HEK293T (cell line): ENCODE measurements at regions not wholly inside any gene's neighbourhood (a gene's known extent, or its start where the extent isn't known, plus 50 kb on each side); places are given as distances from the start of the nearest gene placed in this dataset.

Source experiments
- ARNT ChIP-seq: fragments of 450-650 bp; IDR thresholded peaks from 2 replicates; pipeline ENCODE4 v1.6.1; 2017; ENCODE audit warnings: mild to moderate bottlenecking
- BHLHE40 ChIP-seq: fragments of 450-650 bp; IDR thresholded peaks from 2 replicates; pipeline ENCODE4 v1.6.1; 2016; ENCODE audit warnings: mild to moderate bottlenecking, moderate library complexity, borderline replicate concordance
- CTBP1 ChIP-seq: fragments of 450-650 bp; IDR thresholded peaks from 2 replicates; pipeline ENCODE4 v1.6.1; 2016; ENCODE audit warnings: borderline replicate concordance
- ELF4 ChIP-seq: fragments of 450-650 bp; IDR thresholded peaks from 2 replicates; pipeline ENCODE4 v1.6.1; 2017; ENCODE audit warnings: antibody characterized with exemption
- FOXK2 ChIP-seq: fragments of 450-650 bp; IDR thresholded peaks from 2 replicates; pipeline ENCODE4 v1.6.1; 2016; ENCODE audit warnings: mild to moderate bottlenecking
- FOXM1 ChIP-seq: fragments of 450-650 bp; IDR thresholded peaks from 2 replicates; pipeline ENCODE4 v1.6.1; 2017; ENCODE audit warnings: mild to moderate bottlenecking, borderline replicate concordance
- HDGF ChIP-seq: fragments of 450-650 bp; IDR thresholded peaks from 2 replicates; pipeline ENCODE4 v1.6.1; 2017; ENCODE audit warnings: antibody characterized with exemption, borderline replicate concordance
- SP1 ChIP-seq: fragments of 450-650 bp; IDR thresholded peaks from 2 replicates; pipeline ENCODE4 v1.6.1; 2017
- SUZ12 ChIP-seq: fragments of 450-650 bp; IDR thresholded peaks from 2 replicates; pipeline ENCODE4 v1.6.1; 2016; ENCODE audit warnings: mild to moderate bottlenecking
- TARDBP ChIP-seq: fragments of 450-650 bp; IDR thresholded peaks from 2 replicates; pipeline ENCODE4 v1.6.1; 2016
- ZNF384 ChIP-seq: fragments of 450-650 bp; IDR thresholded peaks from 2 replicates; pipeline ENCODE4 v1.6.1; 2016
- TF ChIP-seq, protein P1 (sequence below): fragments of 450-650 bp; IDR thresholded peaks from 2 replicates; pipeline ENCODE4 v1.6.1; 2016

DNA sequence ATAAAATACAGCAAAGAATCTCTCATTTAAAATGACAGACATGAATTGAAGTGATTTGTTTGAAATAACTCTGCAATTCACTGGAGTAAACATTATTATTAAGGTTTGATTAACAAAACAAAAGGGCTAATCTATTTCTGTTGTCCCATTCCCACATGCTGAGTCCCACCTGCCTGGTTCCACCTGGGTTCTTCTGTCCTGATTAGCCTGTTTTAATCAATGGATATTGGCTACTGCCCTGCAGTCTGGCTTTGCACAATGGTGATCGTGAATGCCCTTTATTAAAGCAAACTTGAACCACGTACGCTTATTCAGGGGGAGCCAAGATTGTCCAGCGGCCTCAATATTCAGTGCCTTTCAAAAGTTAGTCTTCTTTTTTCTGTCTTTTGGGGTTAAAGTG is 72.8 kb upstream of the CDH19 start:
- no peak for TF ChIP-seq SP1
- TF ChIP-seq FOXK2 = no peak
- TF ChIP-seq ARNT = no peak
- TF ChIP-seq TARDBP = no peak
- TF ChIP-seq, protein P1, sequence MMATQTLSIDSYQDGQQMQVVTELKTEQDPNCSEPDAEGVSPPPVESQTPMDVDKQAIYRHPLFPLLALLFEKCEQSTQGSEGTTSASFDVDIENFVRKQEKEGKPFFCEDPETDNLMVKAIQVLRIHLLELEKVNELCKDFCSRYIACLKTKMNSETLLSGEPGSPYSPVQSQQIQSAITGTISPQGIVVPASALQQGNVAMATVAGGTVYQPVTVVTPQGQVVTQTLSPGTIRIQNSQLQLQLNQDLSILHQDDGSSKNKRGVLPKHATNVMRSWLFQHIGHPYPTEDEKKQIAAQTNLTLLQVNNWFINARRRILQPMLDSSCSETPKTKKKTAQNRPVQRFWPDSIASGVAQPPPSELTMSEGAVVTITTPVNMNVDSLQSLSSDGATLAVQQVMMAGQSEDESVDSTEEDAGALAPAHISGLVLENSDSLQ = no peak
- no peak for TF ChIP-seq ZNF384
- TF ChIP-seq FOXM1 = no peak
- no peak for TF ChIP-seq HDGF
- no peak for TF ChIP-seq CTBP1
- TF ChIP-seq ELF4 = no peak
- no peak for TF ChIP-seq SUZ12
- no peak for TF ChIP-seq BHLHE40
